Subcutaneous abdominal adipose tissue (tissue), 5 donors: ENCODE measurements at regions not wholly inside any gene's neighbourhood (a gene's known extent, or its start where the extent isn't known, plus 50 kb on each side); places are given as distances from the start of the nearest gene placed in this dataset.

Experiments used
- H3K27ac ChIP-seq: one replicate; pipeline ENCODE4 v1.7.0; 2013; ENCODE audit warnings: low read depth, mild to moderate bottlenecking, inconsistent platforms, low read length, moderate library complexity
- H3K27me3 ChIP-seq, 5 donors: one replicate each; pipeline ENCODE4 v1.7.0; 2013; ENCODE audit warnings: low read length in 5 of 5, inconsistent platforms in 1 of 5; ENCODE audit not compliant: control insufficient read depth in 5 of 5, insufficient read depth in 4 of 5
- H3K36me3 ChIP-seq, 5 donors: one replicate each; pipeline ENCODE4 v1.7.0; 2013; ENCODE audit warnings: low read length in 5 of 5; ENCODE audit not compliant: control insufficient read depth in 5 of 5, insufficient read depth in 5 of 5
- H3K4me1 ChIP-seq, 5 donors: one replicate each; pipeline ENCODE4 v1.7.0; 2013; ENCODE audit warnings: low read length in 5 of 5, mild to moderate bottlenecking in 3 of 5, moderate library complexity in 1 of 5; ENCODE audit not compliant: control insufficient read depth in 5 of 5, insufficient read depth in 5 of 5
- H3K4me3 ChIP-seq, 5 donors: one replicate each; pipeline ENCODE4 v1.7.0; 2013; ENCODE audit warnings: low read length in 5 of 5, low read depth in 1 of 5
- H3K9ac ChIP-seq, 5 donors: one replicate each; pipeline ENCODE4 v1.7.0; 2013; ENCODE audit warnings: low read length in 5 of 5, mild to moderate bottlenecking in 4 of 5, moderate library complexity in 3 of 5
- H3K9me3 ChIP-seq, 5 donors: one replicate each; pipeline ENCODE4 v1.7.0; 2013; ENCODE audit warnings: low read length in 5 of 5; ENCODE audit not compliant: control insufficient read depth in 5 of 5
- donor health status: healthy.
- donor health status: healthy.
- donor health status: healthy.
- donor health status: healthy.
- donor health status: healthy.

- Histone ChIP-seq H3K4me1 (no peaks in the 10 kb centered on the region), H3K27ac (no peak overlapping the region), H3K36me3 (no peaks in the 10 kb centered on the region), H3K27me3 (no peaks in the 10 kb centered on the region), H3K9me3 (no peaks in the 10 kb centered on the region), H3K9ac (no peak overlapping the region), H3K4me3 (no peak overlapping the region)
Observed at GRCh38 chr16:61243954-61244353, 792.3 kb downstream of the CDH8 start.

- peaks cover 0 to 8% (median 0%) of the 10 kb centered on the region in 5 donors for H3K4me1 ChIP-seq
- H3K27me3 ChIP-seq, result no peaks in the 10 kb centered on the region
- no peak overlapping the region for H3K4me3 ChIP-seq
- no peaks in the 10 kb centered on the region for H3K36me3 ChIP-seq
- no peak overlapping the region for H3K9ac ChIP-seq
- H3K9me3 ChIP-seq, result no peaks in the 10 kb centered on the region
- H3K27ac ChIP-seq, result no peak overlapping the region
Observed at GRCh38 chr16:61237884-61238485, 798.3 kb downstream of the CDH8 start.

- Histone ChIP-seq H3K27me3 (no peaks in the 10 kb centered on the region), H3K27ac (no peak overlapping the region), H3K9ac (peak overlapping the region in 1 of 5 donors; percentile 24), H3K4me1 (peaks cover 0 to 8% (median 0%) of the 10 kb centered on the region in 5 donors), H3K4me3 (peak overlapping the region in 2 of 5 donors; percentile 7 to 14), H3K9me3 (no peaks in the 10 kb centered on the region), H3K36me3 (no peaks in the 10 kb centered on the region)
Observed at GRCh38 chr16:61233713-61234112, 802.5 kb downstream of the CDH8 start.

- H3K9me3 ChIP-seq, result no peaks in the 10 kb centered on the region
- no peaks in the 10 kb centered on the region for H3K27me3 ChIP-seq
- no peak overlapping the region for H3K4me3 ChIP-seq
- no peak overlapping the region for H3K9ac ChIP-seq
- H3K27ac ChIP-seq, result no peak overlapping the region
- peaks cover 0 to 1% (median 0%) of the 10 kb centered on the region in 5 donors for H3K4me1 ChIP-seq
- no peaks in the 10 kb centered on the region for H3K36me3 ChIP-seq
Observed at GRCh38 chr16:61228371-61228770, 807.9 kb downstream of the CDH8 start.

GRCh38 chr16:61215605-61216004 lies 820.6 kb downstream of the CDH8 start:
- Histone ChIP-seq H3K9ac (no peak overlapping the region), H3K9me3 (no peaks in the 10 kb centered on the region), H3K27me3 (no peaks in the 10 kb centered on the region), H3K27ac (no peak overlapping the region), H3K4me3 (no peak overlapping the region), H3K4me1 (no peaks in the 10 kb centered on the region), H3K36me3 (no peaks in the 10 kb centered on the region)

- H3K9ac ChIP-seq, result no peak overlapping the region
- H3K27me3 ChIP-seq, result no peaks in the 10 kb centered on the region
- no peaks in the 10 kb centered on the region for H3K9me3 ChIP-seq
- H3K27ac ChIP-seq, result no peak overlapping the region
- H3K4me3 ChIP-seq, result no peak overlapping the region
- no peaks in the 10 kb centered on the region for H3K36me3 ChIP-seq
- no peaks in the 10 kb centered on the region for H3K4me1 ChIP-seq
Observed at GRCh38 chr16:61214780-61215179, 821.5 kb downstream of the CDH8 start.

GRCh38 chr16:61210076-61210475 lies 826.2 kb downstream of the CDH8 start:
- Histone ChIP-seq H3K4me3 (no peak overlapping the region), H3K9ac (no peak overlapping the region), H3K36me3 (no peaks in the 10 kb centered on the region), H3K27ac (no peak overlapping the region), H3K27me3 (no peaks in the 10 kb centered on the region), H3K4me1 (no peaks in the 10 kb centered on the region), H3K9me3 (no peaks in the 10 kb centered on the region)

- no peak overlapping the region for H3K4me3 ChIP-seq
- no peaks in the 10 kb centered on the region for H3K27me3 ChIP-seq
- no peak overlapping the region for H3K27ac ChIP-seq
- no peaks in the 10 kb centered on the region for H3K4me1 ChIP-seq
- no peaks in the 10 kb centered on the region for H3K36me3 ChIP-seq
- no peaks in the 10 kb centered on the region for H3K9me3 ChIP-seq
- H3K9ac ChIP-seq, result no peak overlapping the region
Observed at GRCh38 chr16:61195006-61195405, 841.2 kb downstream of the CDH8 start.

GRCh38 chr16:61194573-61194972 lies 841.7 kb downstream of the CDH8 start:
- H3K27me3 ChIP-seq, result no peaks in the 10 kb centered on the region

GRCh38 chr16:61182391-61182790 lies 853.8 kb downstream of the CDH8 start:
- Histone ChIP-seq H3K36me3 (no peaks in the 10 kb centered on the region), H3K27ac (no peak overlapping the region), H3K4me1 (no peaks in the 10 kb centered on the region), H3K9ac (no peak overlapping the region), H3K4me3 (no peak overlapping the region), H3K9me3 (no peaks in the 10 kb centered on the region), H3K27me3 (no peaks in the 10 kb centered on the region)

More at GRCh38 chr16:61194573-61194972, 841.7 kb downstream of the CDH8 start:
- H3K9ac ChIP-seq, result no peak overlapping the region
- H3K4me3 ChIP-seq, result no peak overlapping the region
- no peak overlapping the region for H3K27ac ChIP-seq
- no peaks in the 10 kb centered on the region for H3K36me3 ChIP-seq
- H3K4me1 ChIP-seq, result no peaks in the 10 kb centered on the region
- H3K9me3 ChIP-seq, result no peaks in the 10 kb centered on the region
